ENCODE measurements at regions not wholly inside any gene's neighbourhood (a gene's known extent, or its start where the extent isn't known, plus 50 kb on each side); places are given as distances from the start of the nearest gene placed in this dataset.

GRCh38 chr19:31513841-31514240 lies 164.6 kb upstream of the TSHZ3 start:
- intact Hi-C loops (cut with micrococcal nuclease): no loop called here
- TF ChIP-seq CTCF (IDR thresholded peaks at IDR 0.05; ENCODE audit: unreplicated experiment): no peak
- DNase-seq (ENCODE audit: unreplicated experiment): no peak
- H3K4me3 Mint-ChIP-seq (ENCODE audit: unreplicated experiment): no peak overlapping the region
- CTCF ChIA-PET: no interaction called here
- H3K36me3 Mint-ChIP-seq (ENCODE audit: insufficient read depth, unreplicated experiment): no peaks in the 10 kb centered on the region
- no peaks in the 10 kb centered on the region for H3K4me1 Mint-ChIP-seq (ENCODE audit: insufficient read depth, unreplicated experiment)
- no peak overlapping the region for H3K27ac Mint-ChIP-seq (ENCODE audit: low read depth, unreplicated experiment)
- H3K9me3 Mint-ChIP-seq (ENCODE audit: unreplicated experiment): peaks cover 17% of the 10 kb centered on the region
- POLR2A ChIA-PET: no interaction called here
- no peaks in the 10 kb centered on the region for H3K27me3 Mint-ChIP-seq (ENCODE audit: insufficient read depth, unreplicated experiment)
- no TSS peak for BruUV-seq (replicated peaks)

DNA sequence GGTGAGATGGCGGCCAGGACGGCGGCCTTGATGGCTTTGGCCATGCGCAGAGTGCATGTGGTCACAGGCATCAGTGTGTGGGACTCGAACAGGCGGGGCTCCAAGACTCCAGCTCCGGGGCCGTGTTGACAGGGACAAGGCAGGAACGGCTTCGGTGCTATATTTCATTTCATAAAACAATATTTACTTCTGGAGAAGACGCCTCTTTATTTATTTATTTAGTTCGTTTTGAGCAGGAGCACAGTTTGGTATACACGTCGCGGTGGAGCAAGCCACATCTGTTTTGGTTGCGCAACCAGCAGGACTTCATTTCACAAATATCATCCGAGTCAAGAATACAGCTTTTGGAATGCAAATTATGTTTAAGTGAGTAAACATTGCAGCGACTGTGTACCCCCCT lies 166.7 kb upstream of the TSHZ3 start:
- intact Hi-C loops (cut with micrococcal nuclease): no loop called here
- Mint-ChIP-seq H3K36me3 (ENCODE audit: insufficient read depth, unreplicated experiment) (no peaks in the 10 kb centered on the region), H3K9me3 (ENCODE audit: unreplicated experiment) (peaks cover 17% of the 10 kb centered on the region), H3K4me1 (ENCODE audit: insufficient read depth, unreplicated experiment) (no peaks in the 10 kb centered on the region), H3K4me3 (ENCODE audit: unreplicated experiment) (no peak overlapping the region), H3K27ac (ENCODE audit: low read depth, unreplicated experiment) (no peak overlapping the region), H3K27me3 (ENCODE audit: insufficient read depth, unreplicated experiment) (no peaks in the 10 kb centered on the region)
- BruUV-seq (replicated peaks): no TSS peak
- DNase-seq (ENCODE audit: unreplicated experiment): no peak
- CTCF ChIA-PET: no interaction called here
- TF ChIP-seq CTCF (IDR thresholded peaks at IDR 0.05; ENCODE audit: unreplicated experiment): no peak
- POLR2A ChIA-PET: no interaction called here

DNA sequence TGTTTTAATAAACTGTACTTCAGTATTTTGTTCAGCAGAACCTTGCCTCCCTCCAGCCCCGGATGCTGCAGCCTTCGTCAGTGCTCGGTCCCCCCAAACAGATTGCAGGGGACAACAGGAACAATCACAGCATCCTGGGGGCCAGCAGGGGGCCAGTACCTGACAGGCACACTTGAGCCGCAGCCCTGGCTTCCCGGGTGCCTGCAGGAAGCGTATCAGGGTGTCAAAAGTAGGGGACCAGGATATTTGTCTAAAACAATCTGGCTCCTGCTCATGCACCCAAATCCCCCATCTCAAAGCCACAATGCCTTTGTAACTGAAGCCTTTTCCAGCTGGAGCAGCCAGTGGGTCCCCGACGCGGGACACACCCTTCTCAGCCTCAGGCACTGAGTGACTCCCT lies 167.5 kb upstream of the TSHZ3 start:
- no peak overlapping the region for H3K27ac Mint-ChIP-seq (ENCODE audit: low read depth, unreplicated experiment)
- POLR2A ChIA-PET: no interaction called here
- CTCF ChIA-PET: no interaction called here
- peaks cover 12% of the 10 kb centered on the region for H3K9me3 Mint-ChIP-seq (ENCODE audit: unreplicated experiment)
- H3K27me3 Mint-ChIP-seq (ENCODE audit: insufficient read depth, unreplicated experiment): no peaks in the 10 kb centered on the region
- H3K4me1 Mint-ChIP-seq (ENCODE audit: insufficient read depth, unreplicated experiment): no peaks in the 10 kb centered on the region
- no peaks in the 10 kb centered on the region for H3K36me3 Mint-ChIP-seq (ENCODE audit: insufficient read depth, unreplicated experiment)
- BruUV-seq (replicated peaks): no TSS peak
- no peak overlapping the region for H3K4me3 Mint-ChIP-seq (ENCODE audit: unreplicated experiment)
- no peak for TF ChIP-seq CTCF (IDR thresholded peaks at IDR 0.05; ENCODE audit: unreplicated experiment)
- DNase-seq (ENCODE audit: unreplicated experiment): no peak
- intact Hi-C loops (cut with micrococcal nuclease): no loop called here

DNA sequence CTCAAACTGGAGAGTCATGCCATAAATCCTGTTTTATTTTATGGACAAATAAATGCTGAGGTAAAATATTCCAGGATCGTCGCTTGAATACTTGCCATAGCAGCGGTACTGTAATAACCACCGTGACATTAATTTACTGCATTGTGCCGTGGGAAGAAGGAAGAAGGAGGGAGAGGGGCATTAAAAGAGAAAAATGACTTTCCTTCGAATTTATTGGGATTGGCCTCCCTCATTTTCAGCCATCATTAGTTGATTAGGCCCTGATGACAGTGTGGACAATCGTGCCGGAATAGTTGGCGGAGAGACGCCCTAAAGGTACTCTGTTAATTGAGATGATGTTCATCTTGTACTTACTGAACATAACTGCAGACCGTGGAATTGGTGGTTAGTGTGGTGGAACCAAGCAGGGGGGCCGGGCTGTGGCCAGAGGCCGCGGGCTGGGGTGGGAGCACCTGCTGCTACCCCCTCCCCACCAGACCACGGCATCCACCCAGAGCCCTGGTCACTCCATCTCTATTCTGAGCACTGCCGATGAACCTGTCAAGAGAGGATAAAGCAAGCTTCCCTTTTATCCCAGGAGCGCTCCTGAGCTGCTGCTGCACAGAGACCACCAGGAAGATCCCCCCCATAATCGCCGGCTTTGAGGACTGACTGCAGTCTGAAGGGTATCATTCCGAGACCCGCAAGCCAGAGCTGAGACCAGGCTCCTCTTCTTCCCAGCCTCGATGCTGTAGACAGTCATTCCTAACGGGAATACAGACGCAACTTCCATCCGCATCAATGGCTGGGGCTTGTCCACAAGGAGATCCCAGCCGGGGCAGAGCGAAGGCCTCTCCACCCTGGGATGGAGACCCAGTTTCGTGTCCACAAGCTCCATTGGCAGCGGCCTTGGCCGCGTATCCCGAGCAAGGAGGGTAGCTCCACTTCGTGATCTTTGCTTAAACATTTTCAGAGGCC lies 168.3 kb upstream of the TSHZ3 start:
- BruUV-seq (replicated peaks): no TSS peak
- Mint-ChIP-seq H3K27me3 (ENCODE audit: insufficient read depth, unreplicated experiment) (no peaks in the 10 kb centered on the region), H3K4me1 (ENCODE audit: insufficient read depth, unreplicated experiment) (no peaks in the 10 kb centered on the region), H3K4me3 (ENCODE audit: unreplicated experiment) (no peak overlapping the region), H3K9me3 (ENCODE audit: unreplicated experiment) (peaks cover 12% of the 10 kb centered on the region), H3K27ac (ENCODE audit: low read depth, unreplicated experiment) (no peak overlapping the region), H3K36me3 (ENCODE audit: insufficient read depth, unreplicated experiment) (no peaks in the 10 kb centered on the region)
- TF ChIP-seq CTCF (IDR thresholded peaks at IDR 0.05; ENCODE audit: unreplicated experiment): no peak
- DNase-seq (ENCODE audit: unreplicated experiment): no peak
- intact Hi-C loops (cut with micrococcal nuclease): no loop called here
- POLR2A ChIA-PET: no interaction called here
- CTCF ChIA-PET: interaction anchor here (0.6 kb wide), 1 partner anchor 1222 kb away, joined by 3 read pairs; no protein-coding TSS in a partner anchor
